H9 (cell line): ENCODE measurements at regions not wholly inside any gene's neighbourhood (a gene's known extent, or its start where the extent isn't known, plus 50 kb on each side); places are given as distances from the start of the nearest gene placed in this dataset.

ENCODE experiments used
- DNase-seq: peaks from one replicate; pipeline ENCODE4 v3.0.0-alpha.2; 2017
- H2AFZ ChIP-seq: one replicate; pipeline ENCODE4 v1.6.1; 2013; ENCODE audit warnings: mild to moderate bottlenecking, low read length, control low read depth, moderate library complexity
- H2AK5ac ChIP-seq: 2 replicates; pipeline ENCODE4 v1.6.1; 2013; ENCODE audit warnings: low read length, control low read depth, mixed read lengths; ENCODE audit not compliant: insufficient read length
- H2BK120ac ChIP-seq: one replicate; pipeline ENCODE4 v1.6.1; 2013; ENCODE audit warnings: low read depth, mild to moderate bottlenecking, low read length, control low read depth, inconsistent platforms; ENCODE audit not compliant: poor library complexity, severe bottlenecking
- H2BK12ac ChIP-seq: 2 replicates; pipeline ENCODE4 v1.6.1; 2013; ENCODE audit warnings: low read length, control low read depth, mixed read lengths, low read depth; ENCODE audit not compliant: insufficient read length
- H2BK15ac ChIP-seq: 2 replicates; pipeline ENCODE4 v1.6.1; 2013; ENCODE audit warnings: low read depth, low read length, control low read depth
- H2BK20ac ChIP-seq: one replicate; pipeline ENCODE4 v1.6.1; 2013; ENCODE audit warnings: low read depth, mild to moderate bottlenecking, low read length, control low read depth, inconsistent platforms; ENCODE audit not compliant: poor library complexity, severe bottlenecking
- H2BK5ac ChIP-seq: 2 replicates; pipeline ENCODE4 v1.6.1; 2013; ENCODE audit warnings: low read length, control low read depth, mixed read lengths; ENCODE audit not compliant: insufficient read length
- H3K14ac ChIP-seq: 2 replicates; pipeline ENCODE4 v1.6.1; 2013; ENCODE audit warnings: low read length, control low read depth; ENCODE audit not compliant: insufficient read depth
- H3K18ac ChIP-seq: 2 replicates; pipeline ENCODE4 v1.6.1; 2013; ENCODE audit warnings: low read depth, mild to moderate bottlenecking, mixed read lengths, low read length, control low read depth; ENCODE audit not compliant: insufficient read length
- H3K23ac ChIP-seq: 2 replicates; pipeline ENCODE4 v1.6.1; 2013; ENCODE audit warnings: low read length, control low read depth, mixed read lengths, low read depth; ENCODE audit not compliant: insufficient read length
- H3K23me2 ChIP-seq: 2 replicates; pipeline ENCODE4 v1.6.1; 2013; ENCODE audit warnings: low read depth, mild to moderate bottlenecking, mixed read lengths, low read length, control low read depth; ENCODE audit not compliant: insufficient read length, poor library complexity, severe bottlenecking
- H3K27ac ChIP-seq: 2 replicates; pipeline ENCODE4 v1.5.1; 2013; ENCODE audit warnings: low read length, control low read depth, mixed read lengths, low read depth; ENCODE audit not compliant: insufficient read length
- H3K27me3 ChIP-seq: 2 replicates; pipeline ENCODE4 v1.6.1; 2013; ENCODE audit warnings: low read length, control low read depth, inconsistent platforms; ENCODE audit not compliant: insufficient read depth
- H3K4ac ChIP-seq: 2 replicates; pipeline ENCODE4 v1.6.1; 2013; ENCODE audit warnings: low read depth, mild to moderate bottlenecking, control low read depth, inconsistent platforms, low read length, moderate library complexity
- H3K4me1 ChIP-seq: 2 replicates; pipeline ENCODE4 v1.6.1; 2013; ENCODE audit warnings: low read length, control low read depth, inconsistent platforms; ENCODE audit not compliant: insufficient read depth
- H3K4me2 ChIP-seq: 2 replicates; pipeline ENCODE4 v1.6.1; 2013; ENCODE audit warnings: low read length, control low read depth, mixed read lengths; ENCODE audit not compliant: insufficient read length, insufficient read depth
- H3K56ac ChIP-seq: 2 replicates; pipeline ENCODE4 v1.6.1; 2013; ENCODE audit warnings: low read depth, mild to moderate bottlenecking, mixed read lengths, low read length, control low read depth; ENCODE audit not compliant: insufficient read length
- H3K79me1 ChIP-seq: 2 replicates; pipeline ENCODE4 v1.6.1; 2013; ENCODE audit warnings: low read depth, mild to moderate bottlenecking, moderate library complexity, low read length, control low read depth, inconsistent platforms; ENCODE audit not compliant: insufficient read depth, poor library complexity, severe bottlenecking
- H3K79me2 ChIP-seq: 2 replicates; pipeline ENCODE4 v1.6.1; 2013; ENCODE audit warnings: low read length, control low read depth, inconsistent platforms; ENCODE audit not compliant: insufficient read depth
- H3K9ac ChIP-seq: 2 replicates; pipeline ENCODE4 v1.6.1; 2013; ENCODE audit warnings: low read length, control low read depth, mixed read lengths; ENCODE audit not compliant: insufficient read length; ENCODE audit errors: extremely low read depth
- H3K9me3 ChIP-seq: one replicate; pipeline ENCODE4 v1.6.1; 2013; ENCODE audit warnings: low read depth, low read length, inconsistent platforms; ENCODE audit not compliant: control insufficient read depth
- H3T11ph ChIP-seq: one replicate; pipeline ENCODE4 v1.6.1; 2013; ENCODE audit warnings: mild to moderate bottlenecking, low read length, control low read depth, inconsistent platforms
- H4K20me1 ChIP-seq: one replicate; pipeline ENCODE4 v1.6.1; 2013; ENCODE audit not compliant: control insufficient read depth, insufficient read length, insufficient read depth
- H4K5ac ChIP-seq: 2 replicates; pipeline ENCODE4 v1.6.1; 2013; ENCODE audit warnings: low read depth, mild to moderate bottlenecking, mixed read lengths, low read length, control low read depth; ENCODE audit not compliant: insufficient read length
- H4K8ac ChIP-seq: replicated peaks from 2 replicates; pipeline ENCODE4 v1.6.1; 2013; ENCODE audit warnings: low read length, control low read depth, mixed read lengths, low read depth; ENCODE audit not compliant: insufficient read length
- H4K91ac ChIP-seq: 2 replicates; pipeline ENCODE4 v1.6.1; 2013; ENCODE audit warnings: low read depth, mild to moderate bottlenecking, moderate library complexity, mixed read lengths, low read length, control low read depth; ENCODE audit not compliant: insufficient read length
- H3K27ac Mint-ChIP-seq, 3 experiments: 2 replicates in 2 of 3; 3 replicates in 1 of 3; pipeline ENCODE4 v1.8.0; 2020 to 2021; ENCODE audit warnings: mixed read lengths in 3 of 3, mild to moderate bottlenecking in 1 of 3, moderate library complexity in 1 of 3
- H3K27me3 Mint-ChIP-seq: 2 replicates; pipeline ENCODE4 v1.8.0; 2021; ENCODE audit warnings: low read depth, mild to moderate bottlenecking, moderate library complexity, mixed read lengths
- H3K36me3 Mint-ChIP-seq, 3 experiments: 2 replicates in 2 of 3; 3 replicates in 1 of 3; pipeline ENCODE4 v1.8.0; 2020 to 2021; ENCODE audit warnings: low read depth in 3 of 3, mixed read lengths in 3 of 3; ENCODE audit not compliant: insufficient read depth in 1 of 3
- H3K4me1 Mint-ChIP-seq, 2 experiments: 2 replicates each; pipeline ENCODE4 v1.8.0; 2020; ENCODE audit warnings: mixed read lengths in 2 of 2
- H3K4me3 Mint-ChIP-seq, 2 experiments: 2 replicates in 1 of 2; 3 replicates in 1 of 2; pipeline ENCODE4 v1.8.0; 2020 to 2021; ENCODE audit warnings: mild to moderate bottlenecking in 2 of 2, mixed read lengths in 2 of 2, moderate library complexity in 1 of 2
- H3K9me3 Mint-ChIP-seq, 2 experiments: 2 replicates in 1 of 2; 3 replicates in 1 of 2; pipeline ENCODE4 v1.8.0; 2020; ENCODE audit warnings: mild to moderate bottlenecking in 2 of 2, mixed read lengths in 2 of 2, moderate library complexity in 1 of 2
- WGBS: extraction: QIAGEN DNeasy Blood & Tissue Kit; methylation state at CpG from one replicate; pipeline ENCODE4 v1.1.7; 2013; ENCODE audit warnings: missing lambda C conversion rate, low lambda C conversion rate, mixed read lengths; ENCODE audit not compliant: insufficient read length; ENCODE audit errors: extremely low coverage; 5-methylcytosine and 5-hydroxymethylcytosine counted together
- TF ChIP-seq, protein P1 (sequence below): fragments of 200-600 bp; sonication (generic); conservative IDR thresholded peaks from 3 replicates; pipeline ENCODE4 v1.8.0; 2021; ENCODE audit warnings: antibody characterized with exemption, mild to moderate bottlenecking

GRCh38 chr3:147945968-147946519 lies 536.9 kb downstream of the ZIC1 start:
- DNase-seq: peak; percentile 42
- peak overlapping the region; percentile 98 for H2AFZ ChIP-seq
- no peak overlapping the region for H3K4me2 ChIP-seq

More at GRCh38 chr3:147945968-147946519, 536.9 kb downstream of the ZIC1 start:
- Histone ChIP-seq H3K79me2 (no peaks in the 10 kb centered on the region), H4K8ac (no peak overlapping the region), H4K91ac (no peak overlapping the region), H2BK12ac (no peak overlapping the region), H2BK20ac (no peak overlapping the region), H2AK5ac (no peak overlapping the region), H2BK5ac (no peak overlapping the region), H3K9ac (no peak overlapping the region), H3K27ac (no peak overlapping the region), H4K5ac (no peak overlapping the region), H3K79me1 (no peaks in the 10 kb centered on the region), H3K56ac (no peak overlapping the region), H4K20me1 (no peaks in the 10 kb centered on the region), H3K23ac (no peak overlapping the region), H3K4ac (no peak overlapping the region), H3K23me2 (no peaks in the 10 kb centered on the region), H3K4me1 (peaks cover 2% of the 10 kb centered on the region; the same call in 1 of the 2 replicates), H2BK15ac (no peak overlapping the region), H3K27me3 (no peaks in the 10 kb centered on the region), H3K18ac (no peak overlapping the region), H3T11ph (no peak overlapping the region), H3K9me3 (no peaks in the 10 kb centered on the region), H2BK120ac (no peak overlapping the region), H3K14ac (no peak overlapping the region)
- TF ChIP-seq, protein P1, sequence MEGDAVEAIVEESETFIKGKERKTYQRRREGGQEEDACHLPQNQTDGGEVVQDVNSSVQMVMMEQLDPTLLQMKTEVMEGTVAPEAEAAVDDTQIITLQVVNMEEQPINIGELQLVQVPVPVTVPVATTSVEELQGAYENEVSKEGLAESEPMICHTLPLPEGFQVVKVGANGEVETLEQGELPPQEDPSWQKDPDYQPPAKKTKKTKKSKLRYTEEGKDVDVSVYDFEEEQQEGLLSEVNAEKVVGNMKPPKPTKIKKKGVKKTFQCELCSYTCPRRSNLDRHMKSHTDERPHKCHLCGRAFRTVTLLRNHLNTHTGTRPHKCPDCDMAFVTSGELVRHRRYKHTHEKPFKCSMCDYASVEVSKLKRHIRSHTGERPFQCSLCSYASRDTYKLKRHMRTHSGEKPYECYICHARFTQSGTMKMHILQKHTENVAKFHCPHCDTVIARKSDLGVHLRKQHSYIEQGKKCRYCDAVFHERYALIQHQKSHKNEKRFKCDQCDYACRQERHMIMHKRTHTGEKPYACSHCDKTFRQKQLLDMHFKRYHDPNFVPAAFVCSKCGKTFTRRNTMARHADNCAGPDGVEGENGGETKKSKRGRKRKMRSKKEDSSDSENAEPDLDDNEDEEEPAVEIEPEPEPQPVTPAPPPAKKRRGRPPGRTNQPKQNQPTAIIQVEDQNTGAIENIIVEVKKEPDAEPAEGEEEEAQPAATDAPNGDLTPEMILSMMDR: peak; percentile 65
- H3K27me3 Mint-ChIP-seq: no peaks in the 10 kb centered on the region
- no peaks in the 10 kb centered on the region for H3K36me3 Mint-ChIP-seq
- peaks cover 31 to 33% of the 10 kb centered on the region in 2 experiments for H3K4me1 Mint-ChIP-seq
- no peaks in the 10 kb centered on the region for H3K9me3 Mint-ChIP-seq
- H3K4me3 Mint-ChIP-seq: no peak overlapping the region
- WGBS: no CpG with 5 or more reads among the region's 4 CpGs
- peak overlapping the region; percentile 1 to 85 (median 45); a peak in 4 of 7 replicates for H3K27ac Mint-ChIP-seq
